ENCODE measurements at regions not wholly inside any gene's neighbourhood (a gene's known extent, or its start where the extent isn't known, plus 50 kb on each side); places are given as distances from the start of the nearest gene placed in this dataset.

- Histone ChIP-seq H3K27ac (no peak overlapping the region), H3K36me3 (no peaks in the 10 kb centered on the region), H3K4me3 (no peak overlapping the region), H3K9me3 (no peaks in the 10 kb centered on the region), H3K27me3 (no peaks in the 10 kb centered on the region), H3K4me1 (no peaks in the 10 kb centered on the region)
- TF ChIP-seq, protein P1, sequence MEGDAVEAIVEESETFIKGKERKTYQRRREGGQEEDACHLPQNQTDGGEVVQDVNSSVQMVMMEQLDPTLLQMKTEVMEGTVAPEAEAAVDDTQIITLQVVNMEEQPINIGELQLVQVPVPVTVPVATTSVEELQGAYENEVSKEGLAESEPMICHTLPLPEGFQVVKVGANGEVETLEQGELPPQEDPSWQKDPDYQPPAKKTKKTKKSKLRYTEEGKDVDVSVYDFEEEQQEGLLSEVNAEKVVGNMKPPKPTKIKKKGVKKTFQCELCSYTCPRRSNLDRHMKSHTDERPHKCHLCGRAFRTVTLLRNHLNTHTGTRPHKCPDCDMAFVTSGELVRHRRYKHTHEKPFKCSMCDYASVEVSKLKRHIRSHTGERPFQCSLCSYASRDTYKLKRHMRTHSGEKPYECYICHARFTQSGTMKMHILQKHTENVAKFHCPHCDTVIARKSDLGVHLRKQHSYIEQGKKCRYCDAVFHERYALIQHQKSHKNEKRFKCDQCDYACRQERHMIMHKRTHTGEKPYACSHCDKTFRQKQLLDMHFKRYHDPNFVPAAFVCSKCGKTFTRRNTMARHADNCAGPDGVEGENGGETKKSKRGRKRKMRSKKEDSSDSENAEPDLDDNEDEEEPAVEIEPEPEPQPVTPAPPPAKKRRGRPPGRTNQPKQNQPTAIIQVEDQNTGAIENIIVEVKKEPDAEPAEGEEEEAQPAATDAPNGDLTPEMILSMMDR (IDR thresholded peaks at IDR 0.05) = no peak
- no peak for TF ChIP-seq POLR2A (IDR thresholded peaks at IDR 0.05)
- intact Hi-C loops (cut with DNase I; ENCODE audit: low total_unique reads) = no loop called here
- DNase-seq = no peak
These were observed 336.8 kb upstream of the RGMB start for GRCh38 chr5:98436667-98437066.

DNA sequence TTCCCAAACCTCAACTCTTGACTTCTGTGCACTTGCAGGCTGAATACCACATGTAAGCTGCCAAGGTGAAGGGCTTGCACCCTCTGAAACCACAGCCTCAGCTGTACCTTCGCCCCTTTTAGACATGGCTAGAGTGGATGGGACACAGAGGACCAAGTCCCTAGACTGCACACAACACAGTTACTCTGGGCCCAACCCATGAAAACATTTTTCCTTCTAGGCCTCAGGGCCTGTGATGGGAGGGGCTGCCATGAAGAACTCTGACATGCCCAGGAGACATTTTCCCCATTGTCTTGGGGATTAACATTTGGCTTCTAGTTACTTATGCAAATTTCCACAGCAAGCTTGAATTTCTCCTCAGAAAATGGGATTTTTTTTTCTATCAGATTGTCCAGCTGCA, 331.0 kb upstream of the RGMB start:
- TF ChIP-seq, protein P1 (IDR thresholded peaks at IDR 0.05) = no peak
- no peak for TF ChIP-seq POLR2A (IDR thresholded peaks at IDR 0.05)
- Histone ChIP-seq H3K4me1 (no peaks in the 10 kb centered on the region), H3K9me3 (no peaks in the 10 kb centered on the region), H3K27ac (no peak overlapping the region), H3K27me3 (no peaks in the 10 kb centered on the region), H3K36me3 (no peaks in the 10 kb centered on the region), H3K4me3 (no peak overlapping the region)
- no peak for DNase-seq
- intact Hi-C loops (cut with DNase I; ENCODE audit: low total_unique reads) = no loop called here

DNA sequence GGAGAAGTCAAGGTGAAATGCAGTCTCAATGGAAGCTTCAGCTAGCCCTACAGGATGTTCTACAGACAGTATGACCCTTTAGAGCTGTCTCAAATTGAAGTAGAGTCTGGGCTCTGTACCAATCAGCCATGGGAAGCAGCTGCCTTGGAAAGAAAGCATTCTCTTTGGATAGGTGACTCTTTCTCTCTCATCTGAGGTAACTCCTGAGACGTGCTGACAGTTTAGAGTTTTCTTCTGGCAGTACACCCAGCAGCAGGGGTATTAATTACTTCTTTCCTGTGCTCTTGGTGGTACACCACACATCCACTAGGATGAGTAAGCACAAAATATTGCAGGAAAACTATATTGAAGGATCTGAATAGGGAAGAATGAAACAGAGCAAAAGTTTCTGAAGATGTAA, 329.6 kb upstream of the RGMB start:
- no peaks in the 10 kb centered on the region for H3K4me1 ChIP-seq
- intact Hi-C loops (cut with DNase I; ENCODE audit: low total_unique reads) = no loop called here
- DNase-seq = no peak
- H3K27ac ChIP-seq = no peak overlapping the region
- H3K36me3 ChIP-seq = no peaks in the 10 kb centered on the region
- H3K27me3 ChIP-seq = no peaks in the 10 kb centered on the region
- no peaks in the 10 kb centered on the region for H3K9me3 ChIP-seq
- no peak for TF ChIP-seq POLR2A (IDR thresholded peaks at IDR 0.05)
- TF ChIP-seq, protein P1 (IDR thresholded peaks at IDR 0.05) = no peak
- no peak overlapping the region for H3K4me3 ChIP-seq

- H3K27me3 ChIP-seq = no peaks in the 10 kb centered on the region
- H3K9me3 ChIP-seq = no peaks in the 10 kb centered on the region
- no peak for DNase-seq
- TF ChIP-seq POLR2A (IDR thresholded peaks at IDR 0.05) = no peak
- TF ChIP-seq, protein P1 (IDR thresholded peaks at IDR 0.05) = no peak
- no peaks in the 10 kb centered on the region for H3K36me3 ChIP-seq
- intact Hi-C loops (cut with DNase I; ENCODE audit: low total_unique reads) = no loop called here
- no peak overlapping the region for H3K27ac ChIP-seq
- H3K4me3 ChIP-seq = no peak overlapping the region
- no peaks in the 10 kb centered on the region for H3K4me1 ChIP-seq
These were observed 320.2 kb upstream of the RGMB start for GRCh38 chr5:98453296-98453695.

DNA sequence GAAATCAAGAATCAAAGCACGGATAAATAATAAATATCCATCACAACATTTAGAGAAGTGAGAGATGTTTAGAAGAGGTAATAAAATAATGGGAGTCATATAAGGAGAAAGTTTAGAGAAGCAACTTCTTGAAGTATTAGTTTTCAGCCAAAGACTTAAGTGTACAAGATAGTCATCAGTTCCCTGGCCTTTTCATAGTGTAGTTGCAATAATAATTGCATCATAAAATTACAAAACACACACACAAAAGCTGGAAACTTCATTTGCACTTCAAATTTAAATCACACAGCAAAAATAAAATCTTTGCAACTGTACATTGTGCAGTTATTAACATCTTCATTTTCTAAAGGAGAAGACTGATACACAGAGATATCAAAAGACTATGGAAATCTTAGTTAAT, 319.1 kb upstream of the RGMB start:
- Histone ChIP-seq H3K27ac (no peak overlapping the region), H3K9me3 (no peaks in the 10 kb centered on the region), H3K4me1 (no peaks in the 10 kb centered on the region), H3K4me3 (no peak overlapping the region), H3K36me3 (no peaks in the 10 kb centered on the region), H3K27me3 (no peaks in the 10 kb centered on the region)
- intact Hi-C loops (cut with DNase I; ENCODE audit: low total_unique reads) = no loop called here
- TF ChIP-seq, protein P1 (IDR thresholded peaks at IDR 0.05) = no peak
- no peak for TF ChIP-seq POLR2A (IDR thresholded peaks at IDR 0.05)
- DNase-seq = no peak

Measured in uterus (tissue), 3 donors.